ENCODE measurements at regions not wholly inside any gene's neighbourhood (a gene's known extent, or its start where the extent isn't known, plus 50 kb on each side); places are given as distances from the start of the nearest gene placed in this dataset.
A peak's percentile ranks its signal among the peaks of the same experiment; 100 is the strongest.

- no peaks in the 10 kb centered on the region for H3K9me3 Mint-ChIP-seq
- no peak for ATAC-seq
These were observed 108.3 kb upstream of the AKR1E2 start for GRCh38 chr10:4717670-4718069.

GRCh38 chr10:4710858-4711257 is 115.1 kb upstream of the AKR1E2 start:
- Mint-ChIP-seq H3K27ac (no peak overlapping the region), H3K4me3 (no peak overlapping the region), H3K27me3 (peaks cover 15% of the 10 kb centered on the region), H3K4me1 (ENCODE audit: low read depth) (no peaks in the 10 kb centered on the region), H3K36me3 (ENCODE audit: low read depth) (no peaks in the 10 kb centered on the region), H3K9me3 (no peaks in the 10 kb centered on the region)
- CTCF ChIA-PET = no interaction called here
- ATAC-seq (no peak), DNase-seq (no peak)
- no peak for TF ChIP-seq CTCF (IDR thresholded peaks at IDR 0.05)
- POLR2A ChIA-PET = no interaction called here
- intact Hi-C loops (cut with micrococcal nuclease) = no loop called here

More at GRCh38 chr10:4717670-4718069, 108.3 kb upstream of the AKR1E2 start:
- Mint-ChIP-seq H3K27ac (no peak overlapping the region), H3K4me3 (no peak overlapping the region), H3K36me3 (ENCODE audit: low read depth) (no peaks in the 10 kb centered on the region), H3K27me3 (peaks cover 18% of the 10 kb centered on the region), H3K4me1 (ENCODE audit: low read depth) (no peaks in the 10 kb centered on the region)
- no peak for TF ChIP-seq CTCF (IDR thresholded peaks at IDR 0.05)
- intact Hi-C loops (cut with micrococcal nuclease) = no loop called here
- DNase-seq = no peak
- POLR2A ChIA-PET = no interaction called here
- CTCF ChIA-PET = no interaction called here

GRCh38 chr10:4708123-4708759 is 117.8 kb upstream of the AKR1E2 start:
- Mint-ChIP-seq H3K4me1 (ENCODE audit: low read depth) (no peaks in the 10 kb centered on the region), H3K9me3 (no peaks in the 10 kb centered on the region), H3K4me3 (no peak overlapping the region), H3K36me3 (ENCODE audit: low read depth) (no peaks in the 10 kb centered on the region), H3K27me3 (peaks cover 18% of the 10 kb centered on the region), H3K27ac (no peak overlapping the region)
- DNase-seq = peak; percentile 36
- POLR2A ChIA-PET = no interaction called here
- intact Hi-C loops (cut with micrococcal nuclease) = no loop called here
- ATAC-seq = no peak
- peak; percentile 54 for TF ChIP-seq CTCF (IDR thresholded peaks at IDR 0.05)
- CTCF ChIA-PET = no interaction called here

- peaks cover 19% of the 10 kb centered on the region for H3K27me3 Mint-ChIP-seq
- ATAC-seq = no peak
- no peak overlapping the region for H3K4me3 Mint-ChIP-seq
- ChIA-PET POLR2A (no interaction called here), CTCF (no interaction called here)
- no peak overlapping the region for H3K27ac Mint-ChIP-seq
- DNase-seq = no peak
- intact Hi-C loops (cut with micrococcal nuclease) = no loop called here
- no peaks in the 10 kb centered on the region for H3K4me1 Mint-ChIP-seq (ENCODE audit: low read depth)
- no peak for TF ChIP-seq CTCF (IDR thresholded peaks at IDR 0.05)
- no peaks in the 10 kb centered on the region for H3K36me3 Mint-ChIP-seq (ENCODE audit: low read depth)
- H3K9me3 Mint-ChIP-seq = no peaks in the 10 kb centered on the region
These were observed 118.8 kb upstream of the AKR1E2 start for GRCh38 chr10:4707221-4707620.

GRCh38 chr10:4704034-4704545 is 121.9 kb upstream of the AKR1E2 start:
- intact Hi-C loops (cut with micrococcal nuclease) = no loop called here
- no peaks in the 10 kb centered on the region for H3K4me1 Mint-ChIP-seq (ENCODE audit: low read depth)
- no peak for ATAC-seq

More at GRCh38 chr10:4704034-4704545, 121.9 kb upstream of the AKR1E2 start:
- H3K9me3 Mint-ChIP-seq = no peaks in the 10 kb centered on the region
- TF ChIP-seq CTCF (IDR thresholded peaks at IDR 0.05) = no peak
- H3K36me3 Mint-ChIP-seq (ENCODE audit: low read depth) = no peaks in the 10 kb centered on the region
- ChIA-PET POLR2A (no interaction called here), CTCF (interaction anchor here (1.4 kb wide), 1 partner anchor 47 kb away, joined by 3 read pairs; no protein-coding TSS in a partner anchor)
- H3K27ac Mint-ChIP-seq = no peak overlapping the region
- peaks cover 21% of the 10 kb centered on the region for H3K27me3 Mint-ChIP-seq
- H3K4me3 Mint-ChIP-seq = no peak overlapping the region
- no peak for DNase-seq
